Lower lobe of right lung (tissue), 2 donors: ENCODE measurements at regions not wholly inside any gene's neighbourhood (a gene's known extent, or its start where the extent isn't known, plus 50 kb on each side); places are given as distances from the start of the nearest gene placed in this dataset.

Source experiments
- ATAC-seq, 2 donors: fragments of 200-7000 bp; cut with Tn5 transposase; one replicate each; pipeline ENCODE4 v1.9.1; 2020 to 2022; ENCODE audit warnings: mild to moderate bottlenecking in 2 of 2, moderate library complexity in 2 of 2
- DNase-seq: peaks from one replicate; pipeline ENCODE4 v3.0.0-alpha.2; 2020
- H3K27ac ChIP-seq: fragments of 200-600 bp; one replicate; pipeline ENCODE4 v1.8.0; 2022
- H3K27me3 ChIP-seq: fragments of 200-600 bp; one replicate; pipeline ENCODE4 v1.8.0; 2022; ENCODE audit warnings: low read depth
- H3K36me3 ChIP-seq: fragments of 200-600 bp; one replicate; pipeline ENCODE4 v1.8.0; 2022; ENCODE audit warnings: mild to moderate bottlenecking
- H3K4me1 ChIP-seq: fragments of 200-600 bp; one replicate; pipeline ENCODE4 v1.8.0; 2022
- H3K4me3 ChIP-seq: fragments of 200-600 bp; one replicate; pipeline ENCODE4 v1.8.0; 2022; ENCODE audit warnings: mild to moderate bottlenecking
- H3K9me3 ChIP-seq: fragments of 200-600 bp; one replicate; pipeline ENCODE4 v1.8.0; 2022
- intact Hi-C: fragments of 100-400 bp; cut with DNase I; formaldehyde crosslinking; loops from one replicate; pipeline ENCODE4 v1.11.0; 2022
- TF ChIP-seq, protein P1 (sequence below): fragments of 200-600 bp; IDR thresholded peaks from one replicate; pipeline ENCODE4 v1.8.0; 2022; ENCODE audit warnings: antibody characterized with exemption, mild to moderate bottlenecking
- donor health status: DM: no; HTN: yes; CAD: no; lungs with severe emphysema.

DNA sequence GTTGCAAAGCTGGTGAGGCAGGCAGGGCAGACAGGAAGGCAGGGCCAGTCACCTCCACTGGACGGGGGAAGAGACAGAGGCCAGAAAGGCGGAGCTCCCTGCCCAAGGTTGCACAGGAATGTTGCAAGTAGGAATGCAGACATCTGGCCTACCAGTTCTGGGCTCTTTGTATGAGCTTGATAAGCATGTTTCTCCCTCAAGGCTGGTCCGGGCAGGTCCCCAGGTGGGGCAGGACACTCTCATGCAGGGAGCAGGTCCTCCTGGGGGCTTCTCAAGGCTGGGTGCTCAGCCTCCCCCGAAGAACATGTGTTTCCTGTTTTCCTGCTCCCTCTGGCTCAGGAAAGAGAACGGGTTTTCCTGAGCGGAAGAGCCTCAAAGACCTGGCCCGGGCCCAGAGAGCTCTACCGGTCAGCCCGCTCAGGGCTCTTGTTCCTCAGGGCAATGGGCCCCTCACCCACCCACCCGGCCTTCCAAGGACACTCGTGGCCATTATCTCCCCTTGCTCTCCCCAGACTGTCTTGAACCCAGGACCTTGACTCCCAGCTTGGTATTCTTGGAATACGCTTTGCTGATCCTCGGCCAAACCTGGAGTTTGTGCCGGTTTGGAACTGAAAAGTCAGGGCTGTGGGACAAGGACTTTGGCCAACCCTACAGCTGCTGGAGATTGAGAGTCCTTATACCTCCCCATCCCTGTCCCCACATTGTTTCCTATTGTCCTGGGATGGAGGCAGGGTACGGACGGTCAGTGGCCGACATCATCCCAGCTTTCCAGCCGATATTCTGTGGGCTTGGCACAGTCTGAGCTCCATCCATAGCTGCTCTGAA lies 87.7 kb upstream of the HAAO start:
- ATAC-seq (peak in 1 of 2 donors; percentile 37), DNase-seq (no peak)
- Histone ChIP-seq H3K4me1 (peaks cover 45% of the 10 kb centered on the region), H3K36me3 (no peaks in the 10 kb centered on the region), H3K4me3 (no peak overlapping the region), H3K27ac (peak overlapping the region; percentile 59), H3K9me3 (no peaks in the 10 kb centered on the region), H3K27me3 (no peaks in the 10 kb centered on the region)
- TF ChIP-seq, protein P1, sequence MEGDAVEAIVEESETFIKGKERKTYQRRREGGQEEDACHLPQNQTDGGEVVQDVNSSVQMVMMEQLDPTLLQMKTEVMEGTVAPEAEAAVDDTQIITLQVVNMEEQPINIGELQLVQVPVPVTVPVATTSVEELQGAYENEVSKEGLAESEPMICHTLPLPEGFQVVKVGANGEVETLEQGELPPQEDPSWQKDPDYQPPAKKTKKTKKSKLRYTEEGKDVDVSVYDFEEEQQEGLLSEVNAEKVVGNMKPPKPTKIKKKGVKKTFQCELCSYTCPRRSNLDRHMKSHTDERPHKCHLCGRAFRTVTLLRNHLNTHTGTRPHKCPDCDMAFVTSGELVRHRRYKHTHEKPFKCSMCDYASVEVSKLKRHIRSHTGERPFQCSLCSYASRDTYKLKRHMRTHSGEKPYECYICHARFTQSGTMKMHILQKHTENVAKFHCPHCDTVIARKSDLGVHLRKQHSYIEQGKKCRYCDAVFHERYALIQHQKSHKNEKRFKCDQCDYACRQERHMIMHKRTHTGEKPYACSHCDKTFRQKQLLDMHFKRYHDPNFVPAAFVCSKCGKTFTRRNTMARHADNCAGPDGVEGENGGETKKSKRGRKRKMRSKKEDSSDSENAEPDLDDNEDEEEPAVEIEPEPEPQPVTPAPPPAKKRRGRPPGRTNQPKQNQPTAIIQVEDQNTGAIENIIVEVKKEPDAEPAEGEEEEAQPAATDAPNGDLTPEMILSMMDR = no peak
- intact Hi-C loops = no loop called here

DNA sequence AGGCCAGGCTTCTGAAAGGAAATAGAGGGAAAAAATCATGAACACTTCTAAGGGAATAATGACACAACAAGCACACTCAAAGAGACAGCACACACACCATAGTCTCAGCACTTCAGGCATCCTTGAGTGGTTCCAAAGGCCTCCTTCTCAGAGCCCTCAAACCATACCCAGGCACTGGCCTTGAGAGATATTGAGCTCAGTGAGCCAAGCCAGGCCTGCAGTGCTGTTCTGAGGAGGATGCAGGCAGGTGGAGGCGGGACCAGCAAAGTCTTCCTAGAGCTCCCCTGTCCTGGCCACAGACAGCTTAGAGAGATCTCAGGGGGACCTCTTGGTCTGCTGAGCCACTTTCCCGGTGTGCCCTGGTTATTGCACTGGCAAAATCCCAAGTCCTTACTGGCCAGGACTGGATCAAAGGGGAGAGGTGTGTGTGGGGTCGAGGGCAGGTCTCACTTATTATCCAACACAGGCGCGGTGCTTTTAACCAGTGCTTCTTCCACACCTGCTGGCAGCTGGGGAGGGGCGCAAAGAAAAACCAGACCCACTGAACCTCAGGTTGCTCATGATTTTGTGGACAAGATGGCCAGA lies 86.8 kb upstream of the HAAO start:
- no peak for ATAC-seq
- H3K4me1 ChIP-seq = peaks cover 51% of the 10 kb centered on the region
- TF ChIP-seq, protein P1 = no peak
- no peak for DNase-seq
- no peaks in the 10 kb centered on the region for H3K9me3 ChIP-seq
- no peaks in the 10 kb centered on the region for H3K27me3 ChIP-seq
- intact Hi-C loops = no loop called here
- H3K4me3 ChIP-seq = no peak overlapping the region
- H3K27ac ChIP-seq = peak overlapping the region; percentile 59
- H3K36me3 ChIP-seq = no peaks in the 10 kb centered on the region

DNA sequence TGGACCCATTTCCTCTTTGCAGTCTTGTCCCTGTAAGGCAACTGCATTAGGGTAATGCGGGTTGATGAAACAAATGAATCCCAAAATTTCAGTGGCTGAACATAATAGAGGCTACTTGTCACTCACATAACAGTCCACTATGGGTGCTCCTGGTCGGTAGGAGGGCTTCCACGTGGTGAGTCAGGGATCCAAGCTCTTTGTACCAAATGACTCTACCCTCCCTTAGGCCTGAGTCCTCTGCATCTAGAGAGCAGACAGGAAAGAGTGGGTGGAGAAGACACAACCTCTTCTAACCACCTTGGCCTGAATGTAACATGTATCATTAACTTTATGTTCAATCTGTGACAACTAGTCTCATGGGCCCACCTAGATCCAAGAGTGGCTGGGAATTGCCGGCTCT lies 86.2 kb upstream of the HAAO start:
- H3K27me3 ChIP-seq = no peaks in the 10 kb centered on the region
- no peaks in the 10 kb centered on the region for H3K9me3 ChIP-seq
- peaks cover 55% of the 10 kb centered on the region for H3K4me1 ChIP-seq
- H3K36me3 ChIP-seq = no peaks in the 10 kb centered on the region
- TF ChIP-seq, protein P1 = no peak
- DNase-seq (no peak), ATAC-seq (no peak)
- no peak overlapping the region for H3K4me3 ChIP-seq
- intact Hi-C loops = no loop called here
- H3K27ac ChIP-seq = peak overlapping the region; percentile 54

DNA sequence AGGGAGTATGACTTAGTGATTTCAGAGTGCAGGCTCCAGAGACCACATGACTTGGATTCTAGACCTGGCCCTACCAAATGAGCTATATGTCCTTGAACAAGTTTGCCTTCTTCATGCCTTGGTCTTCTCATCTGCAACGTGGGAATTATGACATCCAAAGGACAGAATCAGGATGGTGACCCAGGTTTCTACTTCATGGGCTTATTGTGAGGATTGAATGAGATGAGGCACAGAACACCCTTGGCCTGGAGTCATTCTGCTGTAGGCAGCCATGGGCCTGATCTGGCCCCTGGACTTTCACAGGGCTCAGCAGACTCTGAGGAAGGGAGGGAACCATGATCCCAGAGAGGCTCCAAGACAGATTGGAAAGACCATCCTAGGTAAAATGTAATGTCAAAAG lies 85.6 kb upstream of the HAAO start:
- TF ChIP-seq, protein P1 = no peak
- Histone ChIP-seq H3K27me3 (no peaks in the 10 kb centered on the region), H3K27ac (peak overlapping the region; percentile 54), H3K4me1 (peaks cover 55% of the 10 kb centered on the region), H3K9me3 (no peaks in the 10 kb centered on the region), H3K4me3 (no peak overlapping the region), H3K36me3 (no peaks in the 10 kb centered on the region)
- DNase-seq (no peak), ATAC-seq (no peak)
- intact Hi-C loops = no loop called here

DNA sequence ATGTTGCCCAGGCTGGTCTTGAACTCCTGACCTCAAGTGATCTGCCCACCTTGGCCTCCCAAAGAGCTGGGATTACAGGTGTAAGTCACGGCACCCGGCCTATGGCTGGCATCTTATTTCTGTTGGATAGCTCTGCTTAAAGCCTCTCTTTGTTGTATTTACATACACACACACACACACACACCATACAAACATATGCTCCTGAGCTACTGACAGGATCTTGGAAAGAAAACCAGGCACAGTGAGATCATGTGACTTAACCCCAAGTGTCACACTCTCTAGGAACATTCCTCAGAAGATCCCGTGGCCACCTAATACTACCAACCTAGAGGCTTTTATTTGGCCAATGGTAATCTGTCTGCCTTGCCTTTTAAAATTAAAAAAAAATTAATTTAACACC lies 85.1 kb upstream of the HAAO start:
- H3K36me3 ChIP-seq = no peaks in the 10 kb centered on the region
- peak overlapping the region; percentile 54 for H3K27ac ChIP-seq
- TF ChIP-seq, protein P1 = no peak
- no peaks in the 10 kb centered on the region for H3K9me3 ChIP-seq
- H3K4me3 ChIP-seq = no peak overlapping the region
- DNase-seq = no peak
- intact Hi-C loops = no loop called here
- peaks cover 55% of the 10 kb centered on the region for H3K4me1 ChIP-seq
- ATAC-seq = no peak
- no peaks in the 10 kb centered on the region for H3K27me3 ChIP-seq
